IMR-90 (cell line): ENCODE measurements at regions not wholly inside any gene's neighbourhood (a gene's known extent, or its start where the extent isn't known, plus 50 kb on each side); places are given as distances from the start of the nearest gene placed in this dataset.

Source experiments
- ATAC-seq: fragments of 200-7000 bp; cut with Tn5 transposase; 2 replicates; pipeline ENCODE4 v1.9.1; 2020; ENCODE audit warnings: low read depth, mild to moderate bottlenecking, moderate library complexity
- BruUV-seq: library from RNA; stranded (reverse); fragments of 400-500 nt; replicated peaks from 2 replicates; lab custom pipeline; 2021; lab: Mats Ljungman, UMichigan
- CTCF ChIA-PET: fragments of 300-600 bp; formaldehyde crosslinking; extraction: SDS; loops from one replicate; lab custom pipeline; 2021; ENCODE audit warnings: antibody characterized with exemption; lab: Yijun Ruan, JAX
- POLR2A ChIA-PET: fragments of 300-600 bp; sonication (Branson Sonifier 250); formaldehyde crosslinking; loops from one replicate; lab custom pipeline; 2022; ENCODE audit warnings: antibody characterized with exemption; ENCODE audit not compliant: unreplicated experiment; lab: Charles Lee
- DNase-seq: peaks from one replicate; pipeline ENCODE4 v3.0.0; 2013
- H2AFZ ChIP-seq: replicated peaks from 2 replicates; pipeline ENCODE3; 2013; ENCODE audit warnings: low read length, mild to moderate bottlenecking; ENCODE audit not compliant: poor library complexity
- H2AK5ac ChIP-seq: 2 replicates; pipeline ENCODE4 v1.6.1; 2013; ENCODE audit warnings: low read depth, low read length, inconsistent platforms
- H2AK9ac ChIP-seq: replicated peaks from 2 replicates; pipeline ENCODE3; 2013; ENCODE audit warnings: mild to moderate bottlenecking, low read depth, low read length, moderate library complexity; ENCODE audit not compliant: poor library complexity
- H2BK120ac ChIP-seq: 2 replicates; pipeline ENCODE4 v1.6.1; 2013; ENCODE audit warnings: low read depth, low read length, inconsistent platforms
- H2BK15ac ChIP-seq: 3 replicates; pipeline ENCODE4 v1.6.1; 2013; ENCODE audit warnings: low read depth, low read length, inconsistent platforms
- H2BK20ac ChIP-seq: 2 replicates; pipeline ENCODE4 v1.6.1; 2013; ENCODE audit warnings: low read depth, mild to moderate bottlenecking, inconsistent platforms, low read length, moderate library complexity
- H2BK5ac ChIP-seq: 2 replicates; pipeline ENCODE4 v1.6.1; 2013; ENCODE audit warnings: mild to moderate bottlenecking, low read depth, low read length, inconsistent platforms; ENCODE audit not compliant: poor library complexity, severe bottlenecking
- H3K14ac ChIP-seq: replicated peaks from 2 replicates; pipeline ENCODE4 v1.6.1; 2013; ENCODE audit warnings: low read depth, low read length, inconsistent platforms
- H3K18ac ChIP-seq: 2 replicates; pipeline ENCODE4 v1.6.1; 2013; ENCODE audit warnings: low read depth, low read length, control low read depth
- H3K23ac ChIP-seq: 2 replicates; pipeline ENCODE4 v1.6.1; 2013; ENCODE audit warnings: low read depth, low read length, inconsistent platforms
- H3K27ac ChIP-seq: 2 replicates; pipeline ENCODE4 v1.5.1; 2013; ENCODE audit warnings: mild to moderate bottlenecking, control low read depth, low read length; ENCODE audit not compliant: insufficient read depth
- H3K27me3 ChIP-seq: 2 replicates; pipeline ENCODE4 v1.6.1; 2013; ENCODE audit warnings: low read length; ENCODE audit not compliant: control insufficient read depth, insufficient read depth
- H3K36me3 ChIP-seq: 2 replicates; pipeline ENCODE4 v1.6.1; 2013; ENCODE audit warnings: low read length, mixed read lengths; ENCODE audit not compliant: control insufficient read depth, insufficient read depth
- H3K4ac ChIP-seq: 2 replicates; pipeline ENCODE4 v1.6.1; 2013; ENCODE audit warnings: low read depth, low read length, inconsistent platforms
- H3K4me1 ChIP-seq: 2 replicates; pipeline ENCODE4 v1.6.1; 2013; ENCODE audit warnings: low read length, mixed read lengths; ENCODE audit not compliant: control insufficient read depth, insufficient read depth
- H3K4me2 ChIP-seq: 2 replicates; pipeline ENCODE4 v1.6.1; 2013; ENCODE audit warnings: low read depth, mild to moderate bottlenecking, control low read depth, low read length, moderate library complexity
- H3K4me3 ChIP-seq: 2 replicates; pipeline ENCODE4 v1.5.1; 2013; ENCODE audit warnings: low read depth, mild to moderate bottlenecking, control low read depth, low read length, moderate library complexity; ENCODE audit not compliant: insufficient read depth
- H3K56ac ChIP-seq: 2 replicates; pipeline ENCODE4 v1.6.1; 2013; ENCODE audit warnings: low read length, inconsistent platforms; ENCODE audit not compliant: insufficient read depth; ENCODE audit errors: extremely low read depth
- H3K79me1 ChIP-seq, 2 experiments: 2 replicates each; pipeline ENCODE4 v1.6.1; 2013; ENCODE audit warnings: low read length in 2 of 2, inconsistent platforms in 1 of 2, low read depth in 1 of 2
- H3K9ac ChIP-seq: 2 replicates; pipeline ENCODE4 v1.6.1; 2013; ENCODE audit warnings: low read depth, low read length, control low read depth
- H3K9me1 ChIP-seq: 2 replicates; pipeline ENCODE4 v1.6.1; 2013; ENCODE audit warnings: low read length, inconsistent platforms; ENCODE audit not compliant: insufficient read depth
- H3K9me3 ChIP-seq: 2 replicates; pipeline ENCODE4 v1.6.1; 2013; ENCODE audit warnings: low read length; ENCODE audit not compliant: control insufficient read depth, insufficient read depth
- H4K20me1 ChIP-seq: 2 replicates; pipeline ENCODE4 v1.6.1; 2013; ENCODE audit warnings: low read length, inconsistent platforms; ENCODE audit not compliant: insufficient read depth
- H4K5ac ChIP-seq: 2 replicates; pipeline ENCODE4 v1.6.1; 2013; ENCODE audit warnings: mild to moderate bottlenecking, low read depth, low read length, control low read depth
- H4K8ac ChIP-seq, 2 experiments: 2 replicates each; pipeline ENCODE4 v1.6.1; 2013; ENCODE audit warnings: low read depth in 2 of 2, low read length in 2 of 2, control low read depth in 1 of 2, inconsistent platforms in 1 of 2
- H4K91ac ChIP-seq: 2 replicates; pipeline ENCODE4 v1.6.1; 2013; ENCODE audit warnings: low read depth, low read length, inconsistent platforms; ENCODE audit not compliant: insufficient read depth
- FOS ChIP-seq: fragments of 150-350 bp; IDR thresholded peaks from 2 replicates; pipeline ENCODE4 v1.6.1; 2016; ENCODE audit warnings: low read depth, low read length
- WGBS, 2 experiments: methylation state at CpG; one replicate each; pipeline versions ENCODE4 v1.1.5 to v1.1.7; 2013; ENCODE audit warnings: missing lambda C conversion rate in 2 of 2; ENCODE audit not compliant: insufficient read length in 1 of 2; ENCODE audit errors: extremely low coverage in 2 of 2; 5-methylcytosine and 5-hydroxymethylcytosine counted together
- dilution Hi-C: fragments of 300-500 bp; cut with HindIII; formaldehyde crosslinking; loops from one replicate; pipeline ENCODE4 v1.14.3; 2018; ENCODE audit warnings: low sequenced_read_pairs; ENCODE audit not compliant: unreplicated experiment
- in situ Hi-C: fragments of 300-500 bp; cut with MboI; formaldehyde crosslinking; loops from 3 replicates; pipeline ENCODE4 v1.14.3; 2019; ENCODE audit warnings: low sequenced_read_pairs, inconsistent platforms, mixed read lengths
- intact Hi-C: fragments of 100-400 bp; cut with micrococcal nuclease; formaldehyde crosslinking; loops from 2 replicates; pipeline ENCODE4 v1.10.0; 2022

DNA sequence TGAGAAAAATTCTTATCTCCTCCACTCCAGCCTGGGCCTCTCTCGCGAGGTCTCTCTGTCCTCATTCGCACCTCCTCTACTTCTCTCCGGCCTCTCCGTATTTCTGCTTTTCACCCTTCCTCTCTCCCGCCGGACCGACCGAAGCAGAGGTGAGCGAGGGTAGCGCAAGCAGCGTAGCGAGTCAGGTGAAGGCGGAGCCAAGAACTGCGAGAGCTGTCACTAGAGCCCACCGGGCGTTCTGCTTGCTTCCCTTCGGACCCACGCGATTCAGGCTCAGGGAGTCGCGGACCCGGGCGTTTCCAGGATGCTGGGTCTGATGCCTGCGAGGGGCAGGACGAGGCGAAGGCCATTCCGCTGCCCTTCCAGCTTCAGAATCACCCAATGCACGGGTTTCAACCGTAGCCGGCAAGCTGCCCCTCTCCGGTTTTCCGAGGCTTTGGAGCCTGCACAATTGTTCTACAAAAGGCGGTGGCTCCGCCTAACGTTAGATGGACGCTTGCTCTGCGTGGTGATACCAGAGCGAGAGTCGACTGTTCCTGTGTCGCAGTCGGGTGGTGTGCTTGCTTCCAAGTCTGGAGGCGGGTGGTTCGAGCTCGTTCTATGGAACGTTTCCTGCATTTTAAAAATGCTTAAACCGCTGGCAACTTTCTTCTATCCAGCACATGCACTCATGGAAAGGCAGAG lies 310.2 kb downstream of the FAM72C start:
- Histone ChIP-seq H3K56ac (no peak overlapping the region), H4K91ac (no peak overlapping the region), H3K27me3 (peaks cover 16% of the 10 kb centered on the region; the same call in 1 of the 2 replicates), H3K14ac (no peak overlapping the region), H3K9me1 (no peaks in the 10 kb centered on the region), H4K5ac (no peak overlapping the region), H2BK120ac (no peak overlapping the region), H2AFZ (no peak overlapping the region), H3K9ac (no peak overlapping the region), H3K4me3 (no peak overlapping the region), H3K36me3 (no peaks in the 10 kb centered on the region), H3K4me1 (no peaks in the 10 kb centered on the region), H2BK5ac (no peak overlapping the region), H4K20me1 (no peaks in the 10 kb centered on the region), H3K9me3 (no peaks in the 10 kb centered on the region), H3K18ac (no peak overlapping the region), H2AK5ac (no peak overlapping the region), H3K4me2 (peak overlapping the region; percentile 26; the same call in 1 of the 2 replicates), H3K23ac (no peak overlapping the region), H2AK9ac (no peak overlapping the region), H4K8ac (no peak overlapping the region), H3K79me1 (no peaks in the 10 kb centered on the region), H3K4ac (no peak overlapping the region), H2BK15ac (no peak overlapping the region), H2BK20ac (no peak overlapping the region), H3K27ac (no peak overlapping the region)
- POLR2A ChIA-PET = no interaction called here
- intact Hi-C loops (no loop called here), in situ Hi-C loops (no loop called here), dilution Hi-C loops (no loop called here)
- ATAC-seq = no peak
- CTCF ChIA-PET = no interaction called here
- DNase-seq = no peak
- BruUV-seq = no TSS peak
- no peak for TF ChIP-seq FOS
- WGBS, 2 experiments = 7% methylated on average over 25 of the region's 47 CpGs; no CpG with 5 or more reads in 1 of the 2 experiments
